ENCODE measurements at regions not wholly inside any gene's neighbourhood (a gene's known extent, or its start where the extent isn't known, plus 50 kb on each side); places are given as distances from the start of the nearest gene placed in this dataset.

GRCh38 chr18:75563150-75563549 is 135.6 kb upstream of the SMIM21 start:
- DNase-seq = no peak

- DNase-seq = no peak
These were observed 134.7 kb upstream of the SMIM21 start for GRCh38 chr18:75562216-75562615.

- no peak for DNase-seq
These were observed 131.3 kb upstream of the SMIM21 start for GRCh38 chr18:75558790-75559189.

GRCh38 chr18:75556841-75557240 is 129.3 kb upstream of the SMIM21 start:
- DNase-seq = no peak

- DNase-seq = no peak
These were observed 127.2 kb upstream of the SMIM21 start for GRCh38 chr18:75554644-75555185.

GRCh38 chr18:75554176-75554575 is 126.7 kb upstream of the SMIM21 start:
- DNase-seq = peak in 1 of 2 experiments; percentile 10

GRCh38 chr18:75553021-75553420 is 125.5 kb upstream of the SMIM21 start:
- no peak for DNase-seq

- DNase-seq = no peak
These were observed 123.6 kb upstream of the SMIM21 start for GRCh38 chr18:75551071-75551470.

- peak in 1 of 2 experiments; percentile 14 for DNase-seq
These were observed 120.9 kb upstream of the SMIM21 start for GRCh38 chr18:75548353-75548905.

GRCh38 chr18:75546964-75547363 is 119.5 kb upstream of the SMIM21 start:
- DNase-seq = no peak

GRCh38 chr18:75545189-75545588 is 117.7 kb upstream of the SMIM21 start:
- DNase-seq = no peak

GRCh38 chr18:75544496-75544895 is 117.0 kb upstream of the SMIM21 start:
- DNase-seq = no peak

GRCh38 chr18:75544051-75544481 is 116.6 kb upstream of the SMIM21 start:
- DNase-seq = no peak

- DNase-seq = no peak
These were observed 111.2 kb upstream of the SMIM21 start for GRCh38 chr18:75538727-75539126.

- DNase-seq = no peak
These were observed 106.4 kb upstream of the SMIM21 start for GRCh38 chr18:75533950-75534349.

GRCh38 chr18:75533209-75533608 is 105.7 kb upstream of the SMIM21 start:
- DNase-seq = no peak

- no peak for DNase-seq
These were observed 104.5 kb upstream of the SMIM21 start for GRCh38 chr18:75531851-75532459.

- no peak for DNase-seq
These were observed 103.8 kb upstream of the SMIM21 start for GRCh38 chr18:75531212-75531850.

GRCh38 chr18:75530566-75531211 is 103.2 kb upstream of the SMIM21 start:
- DNase-seq = no peak

- no peak for DNase-seq
These were observed 102.6 kb upstream of the SMIM21 start for GRCh38 chr18:75530118-75530517.

GRCh38 chr18:75529394-75529793 is 101.9 kb upstream of the SMIM21 start:
- no peak for DNase-seq

GRCh38 chr18:75527848-75528685 is 100.6 kb upstream of the SMIM21 start:
- no peak for DNase-seq

GRCh38 chr18:75526038-75526437 is 98.5 kb upstream of the SMIM21 start:
- no peak for DNase-seq
